H9 (cell line): ENCODE measurements at regions not wholly inside any gene's neighbourhood (a gene's known extent, or its start where the extent isn't known, plus 50 kb on each side); places are given as distances from the start of the nearest gene placed in this dataset.

Experiments
- DNase-seq: peaks from one replicate; pipeline ENCODE4 v3.0.0-alpha.2; 2017
- H2AFZ ChIP-seq: one replicate; pipeline ENCODE4 v1.6.1; 2013; ENCODE audit warnings: mild to moderate bottlenecking, low read length, control low read depth, moderate library complexity
- H2AK5ac ChIP-seq: 2 replicates; pipeline ENCODE4 v1.6.1; 2013; ENCODE audit warnings: low read length, control low read depth, mixed read lengths; ENCODE audit not compliant: insufficient read length
- H2BK120ac ChIP-seq: one replicate; pipeline ENCODE4 v1.6.1; 2013; ENCODE audit warnings: low read depth, mild to moderate bottlenecking, low read length, control low read depth, inconsistent platforms; ENCODE audit not compliant: poor library complexity, severe bottlenecking
- H2BK12ac ChIP-seq: 2 replicates; pipeline ENCODE4 v1.6.1; 2013; ENCODE audit warnings: low read length, control low read depth, mixed read lengths, low read depth; ENCODE audit not compliant: insufficient read length
- H2BK15ac ChIP-seq: 2 replicates; pipeline ENCODE4 v1.6.1; 2013; ENCODE audit warnings: low read depth, low read length, control low read depth
- H2BK20ac ChIP-seq: one replicate; pipeline ENCODE4 v1.6.1; 2013; ENCODE audit warnings: low read depth, mild to moderate bottlenecking, low read length, control low read depth, inconsistent platforms; ENCODE audit not compliant: poor library complexity, severe bottlenecking
- H2BK5ac ChIP-seq: 2 replicates; pipeline ENCODE4 v1.6.1; 2013; ENCODE audit warnings: low read length, control low read depth, mixed read lengths; ENCODE audit not compliant: insufficient read length
- H3K14ac ChIP-seq: 2 replicates; pipeline ENCODE4 v1.6.1; 2013; ENCODE audit warnings: low read length, control low read depth; ENCODE audit not compliant: insufficient read depth
- H3K18ac ChIP-seq: 2 replicates; pipeline ENCODE4 v1.6.1; 2013; ENCODE audit warnings: low read depth, mild to moderate bottlenecking, mixed read lengths, low read length, control low read depth; ENCODE audit not compliant: insufficient read length
- H3K23ac ChIP-seq: 2 replicates; pipeline ENCODE4 v1.6.1; 2013; ENCODE audit warnings: low read length, control low read depth, mixed read lengths, low read depth; ENCODE audit not compliant: insufficient read length
- H3K23me2 ChIP-seq: 2 replicates; pipeline ENCODE4 v1.6.1; 2013; ENCODE audit warnings: low read depth, mild to moderate bottlenecking, mixed read lengths, low read length, control low read depth; ENCODE audit not compliant: insufficient read length, poor library complexity, severe bottlenecking
- H3K27ac ChIP-seq: 2 replicates; pipeline ENCODE4 v1.5.1; 2013; ENCODE audit warnings: low read length, control low read depth, mixed read lengths, low read depth; ENCODE audit not compliant: insufficient read length
- H3K27me3 ChIP-seq: 2 replicates; pipeline ENCODE4 v1.6.1; 2013; ENCODE audit warnings: low read length, control low read depth, inconsistent platforms; ENCODE audit not compliant: insufficient read depth
- H3K4ac ChIP-seq: 2 replicates; pipeline ENCODE4 v1.6.1; 2013; ENCODE audit warnings: low read depth, mild to moderate bottlenecking, control low read depth, inconsistent platforms, low read length, moderate library complexity
- H3K4me1 ChIP-seq: 2 replicates; pipeline ENCODE4 v1.6.1; 2013; ENCODE audit warnings: low read length, control low read depth, inconsistent platforms; ENCODE audit not compliant: insufficient read depth
- H3K4me2 ChIP-seq: 2 replicates; pipeline ENCODE4 v1.6.1; 2013; ENCODE audit warnings: low read length, control low read depth, mixed read lengths; ENCODE audit not compliant: insufficient read length, insufficient read depth
- H3K56ac ChIP-seq: 2 replicates; pipeline ENCODE4 v1.6.1; 2013; ENCODE audit warnings: low read depth, mild to moderate bottlenecking, mixed read lengths, low read length, control low read depth; ENCODE audit not compliant: insufficient read length
- H3K79me1 ChIP-seq: 2 replicates; pipeline ENCODE4 v1.6.1; 2013; ENCODE audit warnings: low read depth, mild to moderate bottlenecking, moderate library complexity, low read length, control low read depth, inconsistent platforms; ENCODE audit not compliant: insufficient read depth, poor library complexity, severe bottlenecking
- H3K79me2 ChIP-seq: 2 replicates; pipeline ENCODE4 v1.6.1; 2013; ENCODE audit warnings: low read length, control low read depth, inconsistent platforms; ENCODE audit not compliant: insufficient read depth
- H3K9ac ChIP-seq: 2 replicates; pipeline ENCODE4 v1.6.1; 2013; ENCODE audit warnings: low read length, control low read depth, mixed read lengths; ENCODE audit not compliant: insufficient read length; ENCODE audit errors: extremely low read depth
- H3K9me3 ChIP-seq: one replicate; pipeline ENCODE4 v1.6.1; 2013; ENCODE audit warnings: low read depth, low read length, inconsistent platforms; ENCODE audit not compliant: control insufficient read depth
- H3T11ph ChIP-seq: one replicate; pipeline ENCODE4 v1.6.1; 2013; ENCODE audit warnings: mild to moderate bottlenecking, low read length, control low read depth, inconsistent platforms
- H4K20me1 ChIP-seq: one replicate; pipeline ENCODE4 v1.6.1; 2013; ENCODE audit not compliant: control insufficient read depth, insufficient read length, insufficient read depth
- H4K5ac ChIP-seq: 2 replicates; pipeline ENCODE4 v1.6.1; 2013; ENCODE audit warnings: low read depth, mild to moderate bottlenecking, mixed read lengths, low read length, control low read depth; ENCODE audit not compliant: insufficient read length
- H4K8ac ChIP-seq: replicated peaks from 2 replicates; pipeline ENCODE4 v1.6.1; 2013; ENCODE audit warnings: low read length, control low read depth, mixed read lengths, low read depth; ENCODE audit not compliant: insufficient read length
- H4K91ac ChIP-seq: 2 replicates; pipeline ENCODE4 v1.6.1; 2013; ENCODE audit warnings: low read depth, mild to moderate bottlenecking, moderate library complexity, mixed read lengths, low read length, control low read depth; ENCODE audit not compliant: insufficient read length
- H3K27ac Mint-ChIP-seq, 3 experiments: 2 replicates in 2 of 3; 3 replicates in 1 of 3; pipeline ENCODE4 v1.8.0; 2020 to 2021; ENCODE audit warnings: mixed read lengths in 3 of 3, mild to moderate bottlenecking in 1 of 3, moderate library complexity in 1 of 3
- H3K27me3 Mint-ChIP-seq: 2 replicates; pipeline ENCODE4 v1.8.0; 2021; ENCODE audit warnings: low read depth, mild to moderate bottlenecking, moderate library complexity, mixed read lengths
- H3K36me3 Mint-ChIP-seq, 3 experiments: 2 replicates in 2 of 3; 3 replicates in 1 of 3; pipeline ENCODE4 v1.8.0; 2020 to 2021; ENCODE audit warnings: low read depth in 3 of 3, mixed read lengths in 3 of 3; ENCODE audit not compliant: insufficient read depth in 1 of 3
- H3K4me1 Mint-ChIP-seq, 2 experiments: 2 replicates each; pipeline ENCODE4 v1.8.0; 2020; ENCODE audit warnings: mixed read lengths in 2 of 2
- H3K4me3 Mint-ChIP-seq, 2 experiments: 2 replicates in 1 of 2; 3 replicates in 1 of 2; pipeline ENCODE4 v1.8.0; 2020 to 2021; ENCODE audit warnings: mild to moderate bottlenecking in 2 of 2, mixed read lengths in 2 of 2, moderate library complexity in 1 of 2
- H3K9me3 Mint-ChIP-seq, 2 experiments: 2 replicates in 1 of 2; 3 replicates in 1 of 2; pipeline ENCODE4 v1.8.0; 2020; ENCODE audit warnings: mild to moderate bottlenecking in 2 of 2, mixed read lengths in 2 of 2, moderate library complexity in 1 of 2
- WGBS: extraction: QIAGEN DNeasy Blood & Tissue Kit; methylation state at CpG from one replicate; pipeline ENCODE4 v1.1.7; 2013; ENCODE audit warnings: missing lambda C conversion rate, low lambda C conversion rate, mixed read lengths; ENCODE audit not compliant: insufficient read length; ENCODE audit errors: extremely low coverage; 5-methylcytosine and 5-hydroxymethylcytosine counted together
- TF ChIP-seq, protein P1 (sequence below): fragments of 200-600 bp; sonication (generic); conservative IDR thresholded peaks from 3 replicates; pipeline ENCODE4 v1.8.0; 2021; ENCODE audit warnings: antibody characterized with exemption, mild to moderate bottlenecking

GRCh38 chr3:86175593-86176444 lies 815.1 kb downstream of the VGLL3 start:
- no peak overlapping the region for H3K23ac ChIP-seq
- peak overlapping the region; percentile 67 for H3K27ac ChIP-seq
- H3K9me3 ChIP-seq, result no peaks in the 10 kb centered on the region
- TF ChIP-seq, protein P1, sequence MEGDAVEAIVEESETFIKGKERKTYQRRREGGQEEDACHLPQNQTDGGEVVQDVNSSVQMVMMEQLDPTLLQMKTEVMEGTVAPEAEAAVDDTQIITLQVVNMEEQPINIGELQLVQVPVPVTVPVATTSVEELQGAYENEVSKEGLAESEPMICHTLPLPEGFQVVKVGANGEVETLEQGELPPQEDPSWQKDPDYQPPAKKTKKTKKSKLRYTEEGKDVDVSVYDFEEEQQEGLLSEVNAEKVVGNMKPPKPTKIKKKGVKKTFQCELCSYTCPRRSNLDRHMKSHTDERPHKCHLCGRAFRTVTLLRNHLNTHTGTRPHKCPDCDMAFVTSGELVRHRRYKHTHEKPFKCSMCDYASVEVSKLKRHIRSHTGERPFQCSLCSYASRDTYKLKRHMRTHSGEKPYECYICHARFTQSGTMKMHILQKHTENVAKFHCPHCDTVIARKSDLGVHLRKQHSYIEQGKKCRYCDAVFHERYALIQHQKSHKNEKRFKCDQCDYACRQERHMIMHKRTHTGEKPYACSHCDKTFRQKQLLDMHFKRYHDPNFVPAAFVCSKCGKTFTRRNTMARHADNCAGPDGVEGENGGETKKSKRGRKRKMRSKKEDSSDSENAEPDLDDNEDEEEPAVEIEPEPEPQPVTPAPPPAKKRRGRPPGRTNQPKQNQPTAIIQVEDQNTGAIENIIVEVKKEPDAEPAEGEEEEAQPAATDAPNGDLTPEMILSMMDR, result no peak
- DNase-seq, result peak; percentile 56
- no peak overlapping the region for H2BK5ac ChIP-seq
- H2BK20ac ChIP-seq, result no peak overlapping the region
- no peak overlapping the region for H3K56ac ChIP-seq
- H3K4me1 ChIP-seq, result peaks cover 21% of the 10 kb centered on the region; the same call in 1 of the 2 replicates
- H3K14ac ChIP-seq, result no peak overlapping the region
- H2BK120ac ChIP-seq, result no peak overlapping the region
- H3K4me1 Mint-ChIP-seq, result peaks cover 54 to 55% of the 10 kb centered on the region in 2 experiments
- WGBS, result no CpG with 5 or more reads among the region's 7 CpGs
- H3K9me3 Mint-ChIP-seq, result no peaks in the 10 kb centered on the region
- H3K4me2 ChIP-seq, result peak overlapping the region; percentile 24
- no peaks in the 10 kb centered on the region for H3K79me2 ChIP-seq
- H4K91ac ChIP-seq, result no peak overlapping the region
- H3K36me3 Mint-ChIP-seq, result no peaks in the 10 kb centered on the region
- H2AK5ac ChIP-seq, result peak overlapping the region; percentile 55
- H3K79me1 ChIP-seq, result no peaks in the 10 kb centered on the region
- H4K5ac ChIP-seq, result no peak overlapping the region
- H3K4ac ChIP-seq, result no peak overlapping the region
- no peaks in the 10 kb centered on the region for H4K20me1 ChIP-seq
- H3K23me2 ChIP-seq, result no peaks in the 10 kb centered on the region
- H3K27me3 ChIP-seq, result no peaks in the 10 kb centered on the region
- H3K18ac ChIP-seq, result no peak overlapping the region
- H3K27ac Mint-ChIP-seq, result peak overlapping the region; percentile 98 to 99 (median 98)
- peak overlapping the region in 1 of 2 experiments; percentile 61; a peak in 2 of 5 replicates for H3K4me3 Mint-ChIP-seq
- no peak overlapping the region for H4K8ac ChIP-seq
- H2AFZ ChIP-seq, result no peak overlapping the region
- H2BK15ac ChIP-seq, result no peak overlapping the region
- peaks cover 2% of the 10 kb centered on the region for H3K27me3 Mint-ChIP-seq
- H3K9ac ChIP-seq, result no peak overlapping the region
- no peak overlapping the region for H3T11ph ChIP-seq
- peak overlapping the region; percentile 47 for H2BK12ac ChIP-seq
